ENCODE measurements at regions not wholly inside any gene's neighbourhood (a gene's known extent, or its start where the extent isn't known, plus 50 kb on each side); places are given as distances from the start of the nearest gene placed in this dataset.

DNA sequence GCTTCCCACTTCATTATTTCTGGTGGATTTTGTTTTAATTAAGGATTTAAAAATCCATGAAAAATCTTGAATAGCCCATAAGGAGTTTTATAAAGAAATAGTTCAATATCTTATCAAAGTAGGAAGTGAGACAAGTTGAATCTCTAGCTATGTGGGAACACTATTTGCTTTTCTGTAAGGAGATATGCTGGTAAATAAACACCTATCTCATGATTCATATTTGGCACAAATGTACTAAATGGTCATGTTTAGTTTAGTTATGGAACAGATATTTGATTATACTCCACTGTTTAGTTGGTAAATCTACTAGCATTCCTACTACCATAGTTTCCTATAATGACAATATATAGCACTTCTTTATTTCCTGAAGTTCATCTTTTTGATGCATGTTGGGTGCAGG lies 239.9 kb upstream of the CEP162 start:
- no peak for DNase-seq (ENCODE audit: low read depth, low spot score)
- Histone ChIP-seq H3K27ac (no peak overlapping the region), H3K9me3 (ENCODE audit: low read depth, low read length) (no peaks in the 10 kb centered on the region)

DNA sequence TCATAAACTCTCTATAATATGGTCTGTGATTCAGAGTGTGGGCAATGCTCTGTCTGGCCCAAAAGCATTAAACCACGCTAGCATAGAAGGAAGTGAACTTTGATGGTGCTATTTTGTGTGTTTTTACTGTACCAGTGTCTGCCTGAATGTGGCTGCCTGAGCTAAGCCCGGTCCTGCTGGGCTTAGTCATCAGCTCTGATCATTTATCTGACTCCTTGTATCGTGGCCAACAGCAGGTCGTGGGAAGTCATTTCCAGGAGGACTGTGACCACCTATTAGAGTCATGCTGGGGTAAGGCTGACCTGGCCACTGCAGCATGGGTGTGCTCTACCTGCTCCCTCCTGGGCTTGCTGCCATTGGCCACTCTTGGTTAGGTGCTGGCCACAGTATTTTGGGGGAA lies 239.1 kb upstream of the CEP162 start:
- H3K9me3 ChIP-seq (ENCODE audit: low read depth, low read length) = no peaks in the 10 kb centered on the region
- no peak for TF ChIP-seq FOXP2 (optimal IDR thresholded peaks at IDR 0.05; ENCODE audit: control extremely low read depth, extremely low read length, insufficient read depth)
- no peak for TF ChIP-seq EZH2 (IDR thresholded peaks at IDR 0.05)
- TF ChIP-seq POLR2AphosphoS5 (IDR thresholded peaks at IDR 0.05; ENCODE audit: borderline replicate concordance, low read depth, low read length) = no peak
- H3K4me3 ChIP-seq = no peak overlapping the region
- H3K27ac ChIP-seq = no peak overlapping the region
- DNase-seq (ENCODE audit: low read depth, low spot score) = no peak
- no peaks in the 10 kb centered on the region for H3K36me3 ChIP-seq (ENCODE audit: insufficient read depth, low read length)
- no peak overlapping the region for H3K9ac ChIP-seq (ENCODE audit: insufficient read length)

More for the DNA sequence above, 239.9 kb upstream of the CEP162 start:
- TF ChIP-seq FOXP2 (optimal IDR thresholded peaks at IDR 0.05; ENCODE audit: control extremely low read depth, extremely low read length, insufficient read depth) (no peak), POLR2AphosphoS5 (IDR thresholded peaks at IDR 0.05; ENCODE audit: borderline replicate concordance, low read depth, low read length) (no peak), EZH2 (IDR thresholded peaks at IDR 0.05) (no peak)
- H3K4me3 ChIP-seq = no peak overlapping the region
- H3K36me3 ChIP-seq (ENCODE audit: insufficient read depth, low read length) = no peaks in the 10 kb centered on the region
- no peak overlapping the region for H3K9ac ChIP-seq (ENCODE audit: insufficient read length)

DNA sequence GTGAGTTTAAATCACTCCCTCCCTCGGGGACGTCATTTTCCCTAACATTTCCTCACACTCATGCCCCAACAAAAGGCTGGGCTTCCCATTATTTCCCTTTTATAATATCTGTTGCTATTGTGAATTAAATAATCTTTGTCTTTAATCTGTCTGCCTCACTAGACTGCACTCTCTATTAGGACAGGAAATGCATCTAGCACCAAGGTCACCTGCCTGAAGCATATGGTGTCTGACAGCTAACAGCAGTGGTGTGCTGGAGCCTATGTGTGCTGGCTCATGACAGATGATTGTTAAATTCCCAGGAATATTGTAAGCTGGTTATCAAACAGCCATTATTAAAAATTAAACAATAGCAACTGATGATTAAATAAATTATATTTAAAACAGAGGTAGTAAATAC lies 237.0 kb upstream of the CEP162 start:
- Histone ChIP-seq H3K27ac (no peak overlapping the region), H3K36me3 (ENCODE audit: insufficient read depth, low read length) (no peaks in the 10 kb centered on the region), H3K9me3 (ENCODE audit: low read depth, low read length) (no peaks in the 10 kb centered on the region), H3K9ac (ENCODE audit: insufficient read length) (no peak overlapping the region), H3K4me3 (no peak overlapping the region)
- no peak for DNase-seq (ENCODE audit: low read depth, low spot score)
- TF ChIP-seq POLR2AphosphoS5 (IDR thresholded peaks at IDR 0.05; ENCODE audit: borderline replicate concordance, low read depth, low read length) = no peak
- no peak for TF ChIP-seq EZH2 (IDR thresholded peaks at IDR 0.05)
- no peak for TF ChIP-seq FOXP2 (optimal IDR thresholded peaks at IDR 0.05; ENCODE audit: control extremely low read depth, extremely low read length, insufficient read depth)

DNA sequence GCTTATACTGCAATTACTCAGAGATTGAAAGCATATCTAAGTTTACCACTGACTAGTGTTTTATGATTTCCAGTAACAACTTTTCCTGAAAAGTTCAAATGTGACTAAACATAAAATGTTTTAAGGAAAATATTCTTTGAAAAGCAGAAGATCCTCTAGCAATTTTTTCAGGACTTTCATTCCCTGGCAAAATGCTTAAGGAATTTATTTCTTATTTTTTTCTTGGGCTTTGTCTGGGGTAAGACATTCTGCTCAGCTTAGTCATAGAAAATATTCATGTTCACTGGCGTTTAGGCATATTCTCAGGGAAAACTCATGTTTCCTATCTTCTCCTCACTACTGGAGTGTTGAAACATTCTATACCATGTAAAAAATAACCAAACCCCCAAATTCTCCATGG lies 235.3 kb upstream of the CEP162 start:
- Histone ChIP-seq H3K9ac (ENCODE audit: insufficient read length) (no peak overlapping the region), H3K27ac (no peak overlapping the region), H3K36me3 (ENCODE audit: insufficient read depth, low read length) (no peaks in the 10 kb centered on the region), H3K9me3 (ENCODE audit: low read depth, low read length) (no peaks in the 10 kb centered on the region), H3K4me3 (no peak overlapping the region)
- TF ChIP-seq EZH2 (IDR thresholded peaks at IDR 0.05) (no peak), FOXP2 (optimal IDR thresholded peaks at IDR 0.05; ENCODE audit: control extremely low read depth, extremely low read length, insufficient read depth) (no peak), POLR2AphosphoS5 (IDR thresholded peaks at IDR 0.05; ENCODE audit: borderline replicate concordance, low read depth, low read length) (no peak)
- no peak for DNase-seq (ENCODE audit: low read depth, low spot score)

DNA sequence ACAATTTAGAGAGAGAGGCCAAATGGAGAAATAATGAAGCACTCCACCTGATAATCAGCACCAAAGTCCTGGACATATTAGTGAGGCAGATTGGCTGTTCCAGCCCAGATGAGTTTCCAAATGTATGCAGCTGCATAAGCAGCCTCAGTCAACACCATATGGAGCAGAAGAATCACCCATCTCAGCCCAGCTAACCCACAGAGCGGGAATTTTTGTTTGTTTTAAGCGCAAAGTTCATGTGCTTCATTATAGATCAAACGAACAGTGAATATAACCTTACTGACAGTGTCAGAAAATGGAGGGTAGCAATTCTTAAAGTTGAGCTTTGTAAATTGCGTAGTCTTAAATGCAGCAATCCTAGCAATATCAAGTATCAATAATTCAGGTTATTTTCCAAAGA lies 234.0 kb upstream of the CEP162 start:
- no peak overlapping the region for H3K4me3 ChIP-seq
- H3K9me3 ChIP-seq (ENCODE audit: low read depth, low read length) = no peaks in the 10 kb centered on the region
- H3K9ac ChIP-seq (ENCODE audit: insufficient read length) = no peak overlapping the region
- DNase-seq (ENCODE audit: low read depth, low spot score) = no peak
- TF ChIP-seq EZH2 (IDR thresholded peaks at IDR 0.05) (no peak), FOXP2 (optimal IDR thresholded peaks at IDR 0.05; ENCODE audit: control extremely low read depth, extremely low read length, insufficient read depth) (no peak), POLR2AphosphoS5 (IDR thresholded peaks at IDR 0.05; ENCODE audit: borderline replicate concordance, low read depth, low read length) (no peak)
- no peak overlapping the region for H3K27ac ChIP-seq
- no peaks in the 10 kb centered on the region for H3K36me3 ChIP-seq (ENCODE audit: insufficient read depth, low read length)

DNA sequence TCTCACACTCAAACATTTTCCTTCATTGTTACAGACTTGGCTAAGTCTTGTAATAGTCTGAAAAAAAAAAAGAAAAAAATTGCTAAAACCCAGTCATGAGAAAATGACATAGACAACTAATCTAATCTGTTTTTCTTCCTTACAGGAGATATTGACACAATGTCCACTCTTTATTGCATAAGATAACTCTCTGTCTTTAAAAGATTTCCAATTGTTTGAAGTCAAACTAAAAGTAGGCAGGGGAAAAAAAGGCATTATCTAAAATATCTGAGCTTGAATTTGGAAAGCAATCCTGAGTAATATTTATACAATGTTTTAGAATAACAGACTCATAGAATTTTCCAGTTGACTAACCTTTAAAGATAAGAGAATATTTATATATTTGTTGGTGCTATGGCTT lies 233.0 kb upstream of the CEP162 start:
- H3K9me3 ChIP-seq (ENCODE audit: low read depth, low read length) = no peaks in the 10 kb centered on the region
- H3K27ac ChIP-seq = no peak overlapping the region
- TF ChIP-seq EZH2 (IDR thresholded peaks at IDR 0.05) = no peak
- no peak overlapping the region for H3K4me3 ChIP-seq
- no peak overlapping the region for H3K9ac ChIP-seq (ENCODE audit: insufficient read length)
- H3K36me3 ChIP-seq (ENCODE audit: insufficient read depth, low read length) = no peaks in the 10 kb centered on the region
- DNase-seq (ENCODE audit: low read depth, low spot score) = no peak

DNA sequence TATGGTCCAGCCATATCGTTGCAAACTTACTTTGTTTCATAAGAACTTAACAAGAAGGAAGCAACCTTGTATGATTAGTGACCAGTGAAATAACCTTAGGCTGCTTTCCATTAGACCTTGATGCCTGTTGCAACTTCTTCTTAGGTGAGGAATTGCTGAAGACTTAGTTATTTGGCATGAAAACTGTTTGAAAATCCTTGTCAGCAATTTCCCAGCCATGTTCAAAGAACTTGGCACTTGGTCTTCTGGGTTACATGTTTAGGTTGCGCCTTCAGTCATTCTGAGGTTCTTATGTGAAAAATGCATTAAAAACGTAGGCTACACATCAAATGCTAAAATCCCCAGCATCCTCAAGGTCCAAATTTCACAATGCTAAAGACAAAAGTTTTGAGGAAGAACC lies 232.0 kb upstream of the CEP162 start:
- TF ChIP-seq FOXP2 (optimal IDR thresholded peaks at IDR 0.05; ENCODE audit: control extremely low read depth, extremely low read length, insufficient read depth) (no peak), EZH2 (IDR thresholded peaks at IDR 0.05) (no peak), POLR2AphosphoS5 (IDR thresholded peaks at IDR 0.05; ENCODE audit: borderline replicate concordance, low read depth, low read length) (no peak)
- H3K27ac ChIP-seq = no peak overlapping the region
- H3K36me3 ChIP-seq (ENCODE audit: insufficient read depth, low read length) = no peaks in the 10 kb centered on the region
- H3K4me3 ChIP-seq = no peak overlapping the region
- no peak overlapping the region for H3K9ac ChIP-seq (ENCODE audit: insufficient read length)
- DNase-seq (ENCODE audit: low read depth, low spot score) = no peak
- no peaks in the 10 kb centered on the region for H3K9me3 ChIP-seq (ENCODE audit: low read depth, low read length)

DNA sequence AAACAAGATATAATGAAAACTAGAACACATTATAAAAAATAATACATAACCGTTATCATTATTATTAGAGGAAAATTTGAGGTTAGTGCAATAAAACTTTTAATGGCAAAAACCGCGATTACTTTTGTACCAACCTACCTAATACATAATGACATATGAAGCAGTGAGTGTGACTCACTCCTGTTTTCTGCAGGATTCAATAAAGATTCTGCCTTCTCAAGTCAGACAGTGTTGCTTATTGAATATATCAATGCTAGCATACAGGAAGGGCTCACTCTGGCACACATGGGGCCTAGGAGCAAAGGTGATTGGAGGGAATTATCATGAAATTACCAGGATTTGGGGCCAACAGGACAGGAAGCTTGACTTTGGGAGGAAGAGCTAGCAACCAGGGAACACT lies 230.8 kb upstream of the CEP162 start:
- Histone ChIP-seq H3K9me3 (ENCODE audit: low read depth, low read length) (no peaks in the 10 kb centered on the region), H3K4me3 (no peak overlapping the region), H3K9ac (ENCODE audit: insufficient read length) (no peak overlapping the region), H3K36me3 (ENCODE audit: insufficient read depth, low read length) (no peaks in the 10 kb centered on the region), H3K27ac (no peak overlapping the region)
- no peak for TF ChIP-seq EZH2 (IDR thresholded peaks at IDR 0.05)
- TF ChIP-seq FOXP2 (optimal IDR thresholded peaks at IDR 0.05; ENCODE audit: control extremely low read depth, extremely low read length, insufficient read depth) = no peak
- TF ChIP-seq POLR2AphosphoS5 (IDR thresholded peaks at IDR 0.05; ENCODE audit: borderline replicate concordance, low read depth, low read length) = no peak
- DNase-seq (ENCODE audit: low read depth, low spot score) = no peak

DNA sequence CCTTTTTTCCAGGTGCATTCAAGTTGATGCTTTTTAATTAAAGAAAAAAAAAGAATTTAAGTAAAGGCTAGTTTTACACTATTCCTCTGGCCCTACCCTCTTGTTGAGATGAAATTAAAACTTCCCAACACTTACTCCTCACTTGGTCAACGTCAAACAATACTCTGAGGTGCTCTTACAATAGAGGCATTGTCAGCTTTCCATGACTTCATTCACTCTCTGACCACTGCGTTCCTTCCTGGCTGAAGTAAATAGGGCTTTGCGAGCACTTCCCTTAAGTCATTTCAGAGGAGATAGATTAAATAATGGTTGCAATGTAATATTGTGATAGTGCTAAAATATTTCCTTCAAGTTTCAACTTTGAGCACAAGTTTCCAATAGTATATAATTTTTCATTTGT lies 229.8 kb upstream of the CEP162 start:
- TF ChIP-seq POLR2AphosphoS5 (IDR thresholded peaks at IDR 0.05; ENCODE audit: borderline replicate concordance, low read depth, low read length) (no peak), FOXP2 (optimal IDR thresholded peaks at IDR 0.05; ENCODE audit: control extremely low read depth, extremely low read length, insufficient read depth) (no peak), EZH2 (IDR thresholded peaks at IDR 0.05) (no peak)
- no peaks in the 10 kb centered on the region for H3K9me3 ChIP-seq (ENCODE audit: low read depth, low read length)
- no peak overlapping the region for H3K9ac ChIP-seq (ENCODE audit: insufficient read length)
- DNase-seq (ENCODE audit: low read depth, low spot score) = no peak
- H3K4me3 ChIP-seq = no peak overlapping the region
- H3K36me3 ChIP-seq (ENCODE audit: insufficient read depth, low read length) = no peaks in the 10 kb centered on the region
- H3K27ac ChIP-seq = no peak overlapping the region

Measured in SK-N-MC (cell line).